ENCODE measurements at regions not wholly inside any gene's neighbourhood (a gene's known extent, or its start where the extent isn't known, plus 50 kb on each side); places are given as distances from the start of the nearest gene placed in this dataset.

GRCh38 chr12:107537464-107538119 is 148.0 kb upstream of the PWP1 start:
- no peak for TF ChIP-seq POLR2AphosphoS5 (IDR thresholded peaks at IDR 0.05)
- no peak for TF ChIP-seq CTCF (IDR thresholded peaks at IDR 0.05)
- TF ChIP-seq POLR2A (IDR thresholded peaks at IDR 0.05): no peak
